Panc1 (cell line): ENCODE measurements at regions not wholly inside any gene's neighbourhood (a gene's known extent, or its start where the extent isn't known, plus 50 kb on each side); places are given as distances from the start of the nearest gene placed in this dataset.

Source experiments
- ATAC-seq: fragments of 200-7000 bp; cut with Tn5 transposase; 2 replicates; pipeline ENCODE4 v1.9.1; 2020; ENCODE audit warnings: mild to moderate bottlenecking, moderate library complexity
- BruUV-seq: library from RNA; stranded (reverse); fragments of 400-500 nt; replicated peaks from 2 replicates; lab custom pipeline; 2021; lab: Mats Ljungman, UMichigan
- CTCF ChIA-PET: fragments of 300-600 bp; sonication (Branson Sonifier 250); formaldehyde crosslinking; loops from one replicate; lab custom pipeline; 2022; ENCODE audit warnings: antibody characterized with exemption; lab: Charles Lee
- POLR2A ChIA-PET: fragments of 300-600 bp; sonication (Branson Sonifier 250); formaldehyde crosslinking; loops from one replicate; lab custom pipeline; 2022; ENCODE audit warnings: antibody characterized with exemption; lab: Charles Lee
- DNase-seq: peaks from one replicate; pipeline ENCODE4 v3.0.0-alpha.2; 2010; ENCODE audit warnings: low read depth, low spot score
- H3K27ac ChIP-seq: 2 replicates; pipeline ENCODE4 v1.5.1; 2011; ENCODE audit warnings: mild to moderate bottlenecking, low read length, inconsistent platforms
- H3K27me3 ChIP-seq: fragments of 200-500 bp; sonication (Bioruptor generic); 2 replicates; pipeline ENCODE4 v1.6.0; 2014; ENCODE audit warnings: low read length, inconsistent platforms; ENCODE audit not compliant: control insufficient read depth, insufficient read depth
- H3K36me3 ChIP-seq: fragments of 200-500 bp; sonication (Bioruptor generic); 2 replicates; pipeline ENCODE4 v1.5.1; 2014; ENCODE audit warnings: inconsistent platforms, mild to moderate bottlenecking, low read length, moderate library complexity; ENCODE audit not compliant: control insufficient read depth, insufficient read depth
- H3K4me1 ChIP-seq: 2 replicates; pipeline ENCODE4 v1.5.1; 2011; ENCODE audit warnings: inconsistent platforms, mild to moderate bottlenecking, low read length, moderate library complexity; ENCODE audit not compliant: control insufficient read depth, insufficient read depth
- H3K4me3 ChIP-seq, 2 experiments: 2 replicates each; pipeline ENCODE4 v1.5.1; 2011 to 2012; ENCODE audit warnings: low read depth in 2 of 2, low read length in 2 of 2, mild to moderate bottlenecking in 2 of 2, inconsistent platforms in 1 of 2, moderate library complexity in 1 of 2
- H3K9me3 ChIP-seq: fragments of 200-500 bp; sonication (Bioruptor generic); 2 replicates; pipeline ENCODE4 v1.5.1; 2014; ENCODE audit warnings: low read depth, mild to moderate bottlenecking, inconsistent platforms, low read length, moderate library complexity; ENCODE audit not compliant: control insufficient read depth, insufficient read depth
- POLR2AphosphoS5 ChIP-seq: IDR thresholded peaks from 2 replicates; pipeline ENCODE4 v1.6.1; 2012; ENCODE audit warnings: mild to moderate bottlenecking, low read depth, low read length, moderate library complexity
- REST ChIP-seq, 2 experiments: IDR thresholded peaks; 2 replicates each; pipeline ENCODE4 v1.6.1; 2011 to 2012; ENCODE audit warnings: low read depth in 2 of 2, control low read depth in 1 of 2, low read length in 1 of 2, mild to moderate bottlenecking in 1 of 2, moderate library complexity in 1 of 2; ENCODE audit not compliant: insufficient read depth in 1 of 2
- SIN3A ChIP-seq: IDR thresholded peaks from 2 replicates; pipeline ENCODE4 v1.6.1; 2012; ENCODE audit warnings: low read depth, mild to moderate bottlenecking, low read length, moderate library complexity, borderline replicate concordance; ENCODE audit not compliant: insufficient read depth
- TCF7L2 ChIP-seq: IDR thresholded peaks from 2 replicates; pipeline ENCODE4 v1.6.1; 2011; ENCODE audit warnings: mild to moderate bottlenecking, low read depth, low read length, inconsistent platforms
- in situ Hi-C: cut with HindIII; loops from 2 replicates; pipeline ENCODE4 v1.10.0; 2016; ENCODE audit warnings: low sequenced_read_pairs, low pct_unique_long_range_greater_than_20kb
- intact Hi-C: fragments of 100-400 bp; cut with micrococcal nuclease; formaldehyde crosslinking; loops from one replicate; pipeline ENCODE4 v1.10.0; 2022; ENCODE audit not compliant: unreplicated experiment
- TF ChIP-seq, protein P1 (sequence below): fragments of 450-650 bp; IDR thresholded peaks from 2 replicates; pipeline ENCODE4 v1.5.1; 2017; ENCODE audit warnings: mild to moderate bottlenecking

- ChIA-PET POLR2A (no interaction called here), CTCF (no interaction called here)
- ATAC-seq (no peak), DNase-seq (no peak)
- Histone ChIP-seq H3K36me3 (no peaks in the 10 kb centered on the region), H3K27me3 (no peaks in the 10 kb centered on the region), H3K27ac (no peak overlapping the region), H3K4me1 (no peaks in the 10 kb centered on the region), H3K9me3 (no peaks in the 10 kb centered on the region), H3K4me3 (no peak overlapping the region)
- BruUV-seq, result no TSS peak
- intact Hi-C loops, result no loop called here
- TF ChIP-seq POLR2AphosphoS5 (no peak), SIN3A (no peak), REST (IDR thresholded peaks at IDR 0.05; ENCODE audit: insufficient read depth in 1 of 2, low read depth in 2 of 2, low read length in 1 of 2) (no peak), TCF7L2 (no peak)
- TF ChIP-seq, protein P1, sequence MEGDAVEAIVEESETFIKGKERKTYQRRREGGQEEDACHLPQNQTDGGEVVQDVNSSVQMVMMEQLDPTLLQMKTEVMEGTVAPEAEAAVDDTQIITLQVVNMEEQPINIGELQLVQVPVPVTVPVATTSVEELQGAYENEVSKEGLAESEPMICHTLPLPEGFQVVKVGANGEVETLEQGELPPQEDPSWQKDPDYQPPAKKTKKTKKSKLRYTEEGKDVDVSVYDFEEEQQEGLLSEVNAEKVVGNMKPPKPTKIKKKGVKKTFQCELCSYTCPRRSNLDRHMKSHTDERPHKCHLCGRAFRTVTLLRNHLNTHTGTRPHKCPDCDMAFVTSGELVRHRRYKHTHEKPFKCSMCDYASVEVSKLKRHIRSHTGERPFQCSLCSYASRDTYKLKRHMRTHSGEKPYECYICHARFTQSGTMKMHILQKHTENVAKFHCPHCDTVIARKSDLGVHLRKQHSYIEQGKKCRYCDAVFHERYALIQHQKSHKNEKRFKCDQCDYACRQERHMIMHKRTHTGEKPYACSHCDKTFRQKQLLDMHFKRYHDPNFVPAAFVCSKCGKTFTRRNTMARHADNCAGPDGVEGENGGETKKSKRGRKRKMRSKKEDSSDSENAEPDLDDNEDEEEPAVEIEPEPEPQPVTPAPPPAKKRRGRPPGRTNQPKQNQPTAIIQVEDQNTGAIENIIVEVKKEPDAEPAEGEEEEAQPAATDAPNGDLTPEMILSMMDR, result no peak
- in situ Hi-C loops, result no loop called here
These were observed 92.3 kb downstream of the CTH start for GRCh38 chr1:70503358-70503757.

GRCh38 chr1:70504176-70504820 is 93.2 kb downstream of the CTH start:
- DNase-seq (no peak), ATAC-seq (no peak)
- Histone ChIP-seq H3K27me3 (no peaks in the 10 kb centered on the region), H3K9me3 (no peaks in the 10 kb centered on the region), H3K4me1 (no peaks in the 10 kb centered on the region), H3K4me3 (no peak overlapping the region), H3K36me3 (no peaks in the 10 kb centered on the region), H3K27ac (no peak overlapping the region)
- intact Hi-C loops, result no loop called here
- ChIA-PET CTCF (no interaction called here), POLR2A (no interaction called here)
- TF ChIP-seq SIN3A (no peak), POLR2AphosphoS5 (no peak)
- TF ChIP-seq, protein P1, result no peak
- in situ Hi-C loops, result no loop called here
- BruUV-seq, result no TSS peak
